Prostate gland (tissue), 2 donors: ENCODE measurements at regions not wholly inside any gene's neighbourhood (a gene's known extent, or its start where the extent isn't known, plus 50 kb on each side); places are given as distances from the start of the nearest gene placed in this dataset.

Experiments
- CTCF ChIP-seq, 4 experiments: fragments of 200-600 bp in 2 of 4; fragments of 450-650 bp in 2 of 4; sonication (generic) in 2 of 4; IDR thresholded peaks; 1 replicate in 3 of 4; 2 replicates in 1 of 4; pipeline ENCODE4 v1.5.1; 2016 to 2019; ENCODE audit warnings: antibody characterized with exemption in 4 of 4, mild to moderate bottlenecking in 2 of 4, moderate library complexity in 2 of 4
- POLR2A ChIP-seq: fragments of 450-650 bp; IDR thresholded peaks from one replicate; pipeline ENCODE4 v1.6.1; 2016; ENCODE audit warnings: antibody characterized with exemption, mild to moderate bottlenecking

DNA sequence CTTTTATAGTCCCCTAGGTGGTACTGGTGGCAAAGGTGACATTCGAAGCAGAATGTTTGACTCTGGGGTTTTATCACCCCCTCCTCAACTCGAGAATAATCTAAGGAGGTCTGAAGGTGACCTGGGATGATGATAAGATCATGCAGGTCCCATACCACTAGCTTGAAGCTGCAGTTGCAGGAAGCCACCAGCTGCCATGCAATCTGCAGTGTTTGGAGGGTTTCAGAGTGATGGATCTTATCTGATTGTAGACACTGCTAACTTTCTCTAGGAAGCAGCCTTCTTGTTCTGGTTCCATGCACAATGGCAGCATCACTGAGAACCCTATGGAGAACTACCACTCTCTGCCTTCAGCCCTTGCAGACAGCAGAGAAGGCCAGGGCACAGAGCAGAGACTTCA lies 59.4 kb upstream of the LRPPRC start:
- TF ChIP-seq POLR2A (no peak), CTCF (IDR thresholded peaks at IDR 0.05) (no peak)
